Keratinocyte (primary cell): ENCODE measurements at regions not wholly inside any gene's neighbourhood (a gene's known extent, or its start where the extent isn't known, plus 50 kb on each side); places are given as distances from the start of the nearest gene placed in this dataset.

ENCODE experiments used
- EZH2 ChIP-seq: IDR thresholded peaks from one replicate; pipeline ENCODE4 v1.6.1; 2012; ENCODE audit warnings: inconsistent platforms, mild to moderate bottlenecking, low read length, moderate library complexity
- TF ChIP-seq, protein P1 (sequence below), 3 experiments: IDR thresholded peaks in 1 of 3; conservative IDR thresholded peaks in 1 of 3; optimal IDR thresholded peaks in 1 of 3; 2 replicates in 2 of 3; 3 replicates in 1 of 3; pipeline versions ENCODE3 to v1.5.1; 2011; ENCODE audit warnings: low read length in 3 of 3, mild to moderate bottlenecking in 3 of 3, moderate library complexity in 2 of 3, control low read depth in 1 of 3, inconsistent platforms in 1 of 3; ENCODE audit not compliant: insufficient read depth in 2 of 3; ENCODE audit errors: extremely low read depth in 1 of 3

DNA sequence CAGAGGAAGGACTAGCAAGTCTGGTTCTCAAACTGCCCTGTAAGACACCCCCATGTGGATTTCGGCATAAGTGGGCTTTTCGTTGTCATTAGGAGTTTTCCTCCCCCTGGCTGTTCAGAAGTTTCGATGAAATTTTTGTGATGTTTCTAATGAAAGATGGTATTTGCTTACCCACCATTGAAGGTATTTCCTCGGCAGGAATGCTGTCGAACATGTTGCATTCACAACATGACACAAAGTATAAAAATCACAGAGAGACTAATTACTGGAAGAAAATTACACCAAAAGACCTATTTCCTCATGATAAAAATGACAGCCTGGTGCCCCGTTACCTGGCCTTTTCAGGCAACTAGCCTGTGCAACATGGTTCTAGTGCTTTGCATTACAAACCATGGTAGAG lies 144.9 kb downstream of the TXNL1 start:
- TF ChIP-seq, protein P1, sequence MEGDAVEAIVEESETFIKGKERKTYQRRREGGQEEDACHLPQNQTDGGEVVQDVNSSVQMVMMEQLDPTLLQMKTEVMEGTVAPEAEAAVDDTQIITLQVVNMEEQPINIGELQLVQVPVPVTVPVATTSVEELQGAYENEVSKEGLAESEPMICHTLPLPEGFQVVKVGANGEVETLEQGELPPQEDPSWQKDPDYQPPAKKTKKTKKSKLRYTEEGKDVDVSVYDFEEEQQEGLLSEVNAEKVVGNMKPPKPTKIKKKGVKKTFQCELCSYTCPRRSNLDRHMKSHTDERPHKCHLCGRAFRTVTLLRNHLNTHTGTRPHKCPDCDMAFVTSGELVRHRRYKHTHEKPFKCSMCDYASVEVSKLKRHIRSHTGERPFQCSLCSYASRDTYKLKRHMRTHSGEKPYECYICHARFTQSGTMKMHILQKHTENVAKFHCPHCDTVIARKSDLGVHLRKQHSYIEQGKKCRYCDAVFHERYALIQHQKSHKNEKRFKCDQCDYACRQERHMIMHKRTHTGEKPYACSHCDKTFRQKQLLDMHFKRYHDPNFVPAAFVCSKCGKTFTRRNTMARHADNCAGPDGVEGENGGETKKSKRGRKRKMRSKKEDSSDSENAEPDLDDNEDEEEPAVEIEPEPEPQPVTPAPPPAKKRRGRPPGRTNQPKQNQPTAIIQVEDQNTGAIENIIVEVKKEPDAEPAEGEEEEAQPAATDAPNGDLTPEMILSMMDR (optimal IDR thresholded peaks at IDR 0.05 in 1 of 3, IDR thresholded peaks at IDR 0.05 in 1 of 3, conservative IDR thresholded peaks at IDR 0.05 in 1 of 3; ENCODE audit: extremely low read depth in 1 of 3, insufficient read depth in 2 of 3, low read length in 3 of 3), result no peak
- no peak for TF ChIP-seq EZH2
